ENCODE measurements at regions not wholly inside any gene's neighbourhood (a gene's known extent, or its start where the extent isn't known, plus 50 kb on each side); places are given as distances from the start of the nearest gene placed in this dataset.

- no peak for TF ChIP-seq POLR2A (IDR thresholded peaks at IDR 0.05)
- TF ChIP-seq CTCF (IDR thresholded peaks at IDR 0.05), result no peak
Measured at GRCh38 chr17:79303641-79304205, 229.1 kb downstream of the ENGASE start.
